Colonic mucosa (tissue), 4 donors: ENCODE measurements at regions not wholly inside any gene's neighbourhood (a gene's known extent, or its start where the extent isn't known, plus 50 kb on each side); places are given as distances from the start of the nearest gene placed in this dataset.
"Not testable (repeated sequence)": the region's sequence is repeated elsewhere in the genome, so short reads cannot be mapped to it uniquely, and the experiment has no call there.

ENCODE experiments used
- DNase-seq: peaks from one replicate; pipeline ENCODE4 v3.0.0-alpha.2; 2020
- H3K27ac ChIP-seq: fragments of 200-600 bp; one replicate; pipeline ENCODE4 v1.8.0; 2021
- H3K27me3 ChIP-seq: fragments of 200-600 bp; one replicate; pipeline ENCODE4 v1.8.0; 2021
- H3K36me3 ChIP-seq: fragments of 200-600 bp; one replicate; pipeline ENCODE4 v1.8.0; 2021
- H3K4me1 ChIP-seq: fragments of 200-600 bp; one replicate; pipeline ENCODE4 v1.8.0; 2021; ENCODE audit warnings: mild to moderate bottlenecking
- H3K4me3 ChIP-seq: fragments of 200-600 bp; one replicate; pipeline ENCODE4 v1.8.0; 2021
- H3K9ac ChIP-seq, 2 donors: one replicate each; pipeline ENCODE4 v1.7.0; 2013; ENCODE audit warnings: control low read depth in 2 of 2, low read depth in 2 of 2, low read length in 2 of 2
- H3K9me3 ChIP-seq: fragments of 200-600 bp; one replicate; pipeline ENCODE4 v1.8.0; 2021
- intact Hi-C: fragments of 100-400 bp; cut with DNase I; formaldehyde crosslinking; loops from one replicate; pipeline ENCODE4 v1.14.1; 2022
- donor health status: healthy.
- donor health status: DM: no; HTN: no; CAD: no.
- donor health status: DM: no; HTN: no; CAD: no.

- H3K9me3 ChIP-seq, H3K4me1 ChIP-seq, intact Hi-C loops, H3K9ac ChIP-seq, H3K27me3 ChIP-seq, H3K36me3 ChIP-seq, H3K4me3 ChIP-seq, DNase-seq, H3K27ac ChIP-seq: not testable (repeated sequence)
These were observed 83.3 kb upstream of the NBPF26 start for GRCh38 chr1:120640261-120641013.

GRCh38 chr1:120641014-120641302 lies 82.8 kb upstream of the NBPF26 start:
- H3K4me1 ChIP-seq, H3K36me3 ChIP-seq, H3K9ac ChIP-seq, DNase-seq, H3K9me3 ChIP-seq, H3K27ac ChIP-seq, intact Hi-C loops, H3K27me3 ChIP-seq, H3K4me3 ChIP-seq: not testable (repeated sequence)

- H3K27ac ChIP-seq, H3K9ac ChIP-seq, H3K27me3 ChIP-seq, H3K9me3 ChIP-seq, H3K36me3 ChIP-seq, DNase-seq, H3K4me3 ChIP-seq, H3K4me1 ChIP-seq, intact Hi-C loops: not testable (repeated sequence)
These were observed 76.6 kb upstream of the NBPF26 start for GRCh38 chr1:120647182-120647581.

- H3K36me3 ChIP-seq, H3K4me1 ChIP-seq, H3K4me3 ChIP-seq, intact Hi-C loops, DNase-seq, H3K9ac ChIP-seq, H3K9me3 ChIP-seq, H3K27ac ChIP-seq, H3K27me3 ChIP-seq: not testable (repeated sequence)
These were observed 74.7 kb upstream of the NBPF26 start for GRCh38 chr1:120648915-120649623.

- DNase-seq, H3K9ac ChIP-seq, H3K36me3 ChIP-seq, H3K27ac ChIP-seq, H3K4me3 ChIP-seq, H3K4me1 ChIP-seq, H3K9me3 ChIP-seq, H3K27me3 ChIP-seq, intact Hi-C loops: not testable (repeated sequence)
These were observed 74.0 kb upstream of the NBPF26 start for GRCh38 chr1:120649730-120650129.

GRCh38 chr1:120654114-120654513 lies 69.6 kb upstream of the NBPF26 start:
- H3K36me3 ChIP-seq, H3K27ac ChIP-seq, H3K4me1 ChIP-seq, H3K9me3 ChIP-seq, DNase-seq, H3K27me3 ChIP-seq, H3K9ac ChIP-seq, H3K4me3 ChIP-seq, intact Hi-C loops: not testable (repeated sequence)

GRCh38 chr1:120655394-120655793 lies 68.4 kb upstream of the NBPF26 start:
- H3K4me3 ChIP-seq, H3K36me3 ChIP-seq, intact Hi-C loops, H3K27ac ChIP-seq, H3K9me3 ChIP-seq, H3K4me1 ChIP-seq, DNase-seq, H3K9ac ChIP-seq, H3K27me3 ChIP-seq: not testable (repeated sequence)

GRCh38 chr1:120656116-120656515 lies 67.6 kb upstream of the NBPF26 start:
- H3K27ac ChIP-seq, H3K4me3 ChIP-seq, intact Hi-C loops, H3K9me3 ChIP-seq, H3K9ac ChIP-seq, H3K36me3 ChIP-seq, H3K27me3 ChIP-seq, H3K4me1 ChIP-seq, DNase-seq: not testable (repeated sequence)

GRCh38 chr1:120657804-120658203 lies 65.9 kb upstream of the NBPF26 start:
- H3K9ac ChIP-seq, intact Hi-C loops, H3K27ac ChIP-seq, H3K4me3 ChIP-seq, H3K36me3 ChIP-seq, H3K9me3 ChIP-seq, H3K4me1 ChIP-seq, DNase-seq, H3K27me3 ChIP-seq: not testable (repeated sequence)

GRCh38 chr1:120658622-120659021 lies 65.1 kb upstream of the NBPF26 start:
- intact Hi-C loops, H3K27me3 ChIP-seq, DNase-seq, H3K9ac ChIP-seq, H3K9me3 ChIP-seq, H3K4me3 ChIP-seq, H3K36me3 ChIP-seq, H3K27ac ChIP-seq, H3K4me1 ChIP-seq: not testable (repeated sequence)

- H3K9me3 ChIP-seq, H3K4me1 ChIP-seq, intact Hi-C loops, H3K27ac ChIP-seq, DNase-seq, H3K36me3 ChIP-seq, H3K27me3 ChIP-seq, H3K9ac ChIP-seq, H3K4me3 ChIP-seq: not testable (repeated sequence)
These were observed 64.6 kb upstream of the NBPF26 start for GRCh38 chr1:120659133-120659532.

GRCh38 chr1:120664376-120665249 lies 59.1 kb upstream of the NBPF26 start:
- H3K4me1 ChIP-seq, H3K27me3 ChIP-seq, H3K36me3 ChIP-seq, H3K4me3 ChIP-seq, H3K9ac ChIP-seq, H3K9me3 ChIP-seq, intact Hi-C loops, DNase-seq, H3K27ac ChIP-seq: not testable (repeated sequence)

GRCh38 chr1:120665250-120665577 lies 58.5 kb upstream of the NBPF26 start:
- H3K27me3 ChIP-seq, H3K4me1 ChIP-seq, H3K36me3 ChIP-seq, DNase-seq, H3K9ac ChIP-seq, H3K9me3 ChIP-seq, H3K4me3 ChIP-seq, H3K27ac ChIP-seq, intact Hi-C loops: not testable (repeated sequence)
